ENCODE measurements at regions not wholly inside any gene's neighbourhood (a gene's known extent, or its start where the extent isn't known, plus 50 kb on each side); places are given as distances from the start of the nearest gene placed in this dataset.

- no peak for TF ChIP-seq CTCF (IDR thresholded peaks at IDR 0.05)
- TF ChIP-seq POLR2A (IDR thresholded peaks at IDR 0.05) = no peak
Observed at GRCh38 chr6:95723638-95724037, 146.3 kb downstream of the MANEA start.

Data from thyroid gland (tissue), 4 donors.